ENCODE measurements at regions not wholly inside any gene's neighbourhood (a gene's known extent, or its start where the extent isn't known, plus 50 kb on each side); places are given as distances from the start of the nearest gene placed in this dataset.
A peak's percentile ranks its signal among the peaks of the same experiment; 100 is the strongest.

- Histone ChIP-seq H3K27ac (ENCODE audit: low read depth, low read length) (no peak overlapping the region), H3K4me1 (ENCODE audit: control insufficient read depth, insufficient read depth, low read length) (peaks cover 27% of the 10 kb centered on the region), H3K4me3 (ENCODE audit: low read depth, low read length) (no peak overlapping the region), H3K9me3 (ENCODE audit: control insufficient read depth, insufficient read depth, low read depth, low read length) (no peaks in the 10 kb centered on the region), H3K36me3 (ENCODE audit: control insufficient read depth, insufficient read depth, low read length) (no peaks in the 10 kb centered on the region), H3K9ac (ENCODE audit: low read length) (no peak overlapping the region), H3K27me3 (ENCODE audit: control insufficient read depth, insufficient read depth, low read length) (no peaks in the 10 kb centered on the region)
These were observed 112.2 kb downstream of the DISP1 start for GRCh38 chr1:222927031-222927430.

- H3K9ac ChIP-seq (ENCODE audit: low read length): no peak overlapping the region
- H3K4me1 ChIP-seq (ENCODE audit: control insufficient read depth, insufficient read depth, low read length): peaks cover 27% of the 10 kb centered on the region
- H3K36me3 ChIP-seq (ENCODE audit: control insufficient read depth, insufficient read depth, low read length): no peaks in the 10 kb centered on the region
- no peaks in the 10 kb centered on the region for H3K27me3 ChIP-seq (ENCODE audit: control insufficient read depth, insufficient read depth, low read length)
- no peak overlapping the region for H3K27ac ChIP-seq (ENCODE audit: low read depth, low read length)
- peak overlapping the region; percentile 20; the same call in 1 of the 2 replicates for H3K4me3 ChIP-seq (ENCODE audit: low read depth, low read length)
- no peaks in the 10 kb centered on the region for H3K9me3 ChIP-seq (ENCODE audit: control insufficient read depth, insufficient read depth, low read depth, low read length)
These were observed 113.4 kb downstream of the DISP1 start for GRCh38 chr1:222928212-222928611.

GRCh38 chr1:222930070-222930469, 115.2 kb downstream of the DISP1 start:
- Histone ChIP-seq H3K27ac (ENCODE audit: low read depth, low read length) (no peak overlapping the region), H3K9me3 (ENCODE audit: control insufficient read depth, insufficient read depth, low read depth, low read length) (no peaks in the 10 kb centered on the region), H3K36me3 (ENCODE audit: control insufficient read depth, insufficient read depth, low read length) (no peaks in the 10 kb centered on the region), H3K9ac (ENCODE audit: low read length) (no peak overlapping the region), H3K27me3 (ENCODE audit: control insufficient read depth, insufficient read depth, low read length) (no peaks in the 10 kb centered on the region), H3K4me3 (ENCODE audit: low read depth, low read length) (no peak overlapping the region), H3K4me1 (ENCODE audit: control insufficient read depth, insufficient read depth, low read length) (peaks cover 27% of the 10 kb centered on the region)

- H3K27me3 ChIP-seq (ENCODE audit: control insufficient read depth, insufficient read depth, low read length): no peaks in the 10 kb centered on the region
- peaks cover 21% of the 10 kb centered on the region for H3K4me1 ChIP-seq (ENCODE audit: control insufficient read depth, insufficient read depth, low read length)
- H3K9ac ChIP-seq (ENCODE audit: low read length): no peak overlapping the region
- H3K36me3 ChIP-seq (ENCODE audit: control insufficient read depth, insufficient read depth, low read length): no peaks in the 10 kb centered on the region
- H3K4me3 ChIP-seq (ENCODE audit: low read depth, low read length): no peak overlapping the region
- H3K27ac ChIP-seq (ENCODE audit: low read depth, low read length): no peak overlapping the region
- H3K9me3 ChIP-seq (ENCODE audit: control insufficient read depth, insufficient read depth, low read depth, low read length): no peaks in the 10 kb centered on the region
These were observed 116.2 kb downstream of the DISP1 start for GRCh38 chr1:222931023-222931422.

GRCh38 chr1:222933273-222933672, 118.4 kb downstream of the DISP1 start:
- H3K4me1 ChIP-seq (ENCODE audit: control insufficient read depth, insufficient read depth, low read length): peaks cover 8% of the 10 kb centered on the region; the same call in 1 of the 2 replicates
- H3K9ac ChIP-seq (ENCODE audit: low read length): no peak overlapping the region
- H3K27ac ChIP-seq (ENCODE audit: low read depth, low read length): no peak overlapping the region
- H3K9me3 ChIP-seq (ENCODE audit: control insufficient read depth, insufficient read depth, low read depth, low read length): no peaks in the 10 kb centered on the region
- H3K27me3 ChIP-seq (ENCODE audit: control insufficient read depth, insufficient read depth, low read length): no peaks in the 10 kb centered on the region
- H3K4me3 ChIP-seq (ENCODE audit: low read depth, low read length): no peak overlapping the region
- no peaks in the 10 kb centered on the region for H3K36me3 ChIP-seq (ENCODE audit: control insufficient read depth, insufficient read depth, low read length)

GRCh38 chr1:222935239-222935900, 120.5 kb downstream of the DISP1 start:
- Histone ChIP-seq H3K27me3 (ENCODE audit: control insufficient read depth, insufficient read depth, low read length) (no peaks in the 10 kb centered on the region), H3K9ac (ENCODE audit: low read length) (no peak overlapping the region), H3K27ac (ENCODE audit: low read depth, low read length) (no peak overlapping the region), H3K36me3 (ENCODE audit: control insufficient read depth, insufficient read depth, low read length) (no peaks in the 10 kb centered on the region), H3K9me3 (ENCODE audit: control insufficient read depth, insufficient read depth, low read depth, low read length) (no peaks in the 10 kb centered on the region), H3K4me1 (ENCODE audit: control insufficient read depth, insufficient read depth, low read length) (no peaks in the 10 kb centered on the region; the same call in 1 of the 2 replicates), H3K4me3 (ENCODE audit: low read depth, low read length) (no peak overlapping the region)

- Histone ChIP-seq H3K9ac (ENCODE audit: low read length) (no peak overlapping the region), H3K27me3 (ENCODE audit: control insufficient read depth, insufficient read depth, low read length) (no peaks in the 10 kb centered on the region), H3K4me3 (ENCODE audit: low read depth, low read length) (no peak overlapping the region), H3K27ac (ENCODE audit: low read depth, low read length) (no peak overlapping the region), H3K4me1 (ENCODE audit: control insufficient read depth, insufficient read depth, low read length) (no peaks in the 10 kb centered on the region; the same call in 1 of the 2 replicates), H3K36me3 (ENCODE audit: control insufficient read depth, insufficient read depth, low read length) (no peaks in the 10 kb centered on the region), H3K9me3 (ENCODE audit: control insufficient read depth, insufficient read depth, low read depth, low read length) (no peaks in the 10 kb centered on the region)
These were observed 121.2 kb downstream of the DISP1 start for GRCh38 chr1:222936042-222936441.

GRCh38 chr1:222938986-222939385, 124.1 kb downstream of the DISP1 start:
- no peaks in the 10 kb centered on the region for H3K9me3 ChIP-seq (ENCODE audit: control insufficient read depth, insufficient read depth, low read depth, low read length)
- no peak overlapping the region for H3K9ac ChIP-seq (ENCODE audit: low read length)
- H3K4me3 ChIP-seq (ENCODE audit: low read depth, low read length): no peak overlapping the region
- peaks cover 2% of the 10 kb centered on the region; the same call in 1 of the 2 replicates for H3K36me3 ChIP-seq (ENCODE audit: control insufficient read depth, insufficient read depth, low read length)
- no peak overlapping the region for H3K27ac ChIP-seq (ENCODE audit: low read depth, low read length)
- no peaks in the 10 kb centered on the region for H3K27me3 ChIP-seq (ENCODE audit: control insufficient read depth, insufficient read depth, low read length)
- no peaks in the 10 kb centered on the region for H3K4me1 ChIP-seq (ENCODE audit: control insufficient read depth, insufficient read depth, low read length)

- Histone ChIP-seq H3K36me3 (ENCODE audit: control insufficient read depth, insufficient read depth, low read length) (peaks cover 2% of the 10 kb centered on the region; the same call in 1 of the 2 replicates), H3K4me3 (ENCODE audit: low read depth, low read length) (no peak overlapping the region), H3K9me3 (ENCODE audit: control insufficient read depth, insufficient read depth, low read depth, low read length) (no peaks in the 10 kb centered on the region), H3K9ac (ENCODE audit: low read length) (no peak overlapping the region), H3K27ac (ENCODE audit: low read depth, low read length) (no peak overlapping the region), H3K4me1 (ENCODE audit: control insufficient read depth, insufficient read depth, low read length) (no peaks in the 10 kb centered on the region), H3K27me3 (ENCODE audit: control insufficient read depth, insufficient read depth, low read length) (no peaks in the 10 kb centered on the region)
These were observed 125.3 kb downstream of the DISP1 start for GRCh38 chr1:222940095-222940494.

GRCh38 chr1:222940906-222941305, 126.1 kb downstream of the DISP1 start:
- no peaks in the 10 kb centered on the region for H3K27me3 ChIP-seq (ENCODE audit: control insufficient read depth, insufficient read depth, low read length)
- H3K36me3 ChIP-seq (ENCODE audit: control insufficient read depth, insufficient read depth, low read length): peaks cover 2% of the 10 kb centered on the region; the same call in 1 of the 2 replicates
- H3K4me3 ChIP-seq (ENCODE audit: low read depth, low read length): no peak overlapping the region
- no peaks in the 10 kb centered on the region for H3K9me3 ChIP-seq (ENCODE audit: control insufficient read depth, insufficient read depth, low read depth, low read length)
- H3K4me1 ChIP-seq (ENCODE audit: control insufficient read depth, insufficient read depth, low read length): no peaks in the 10 kb centered on the region
- no peak overlapping the region for H3K27ac ChIP-seq (ENCODE audit: low read depth, low read length)
- H3K9ac ChIP-seq (ENCODE audit: low read length): no peak overlapping the region

- H3K36me3 ChIP-seq (ENCODE audit: control insufficient read depth, insufficient read depth, low read length): peaks cover 2% of the 10 kb centered on the region; the same call in 1 of the 2 replicates
- no peak overlapping the region for H3K9ac ChIP-seq (ENCODE audit: low read length)
- no peaks in the 10 kb centered on the region for H3K27me3 ChIP-seq (ENCODE audit: control insufficient read depth, insufficient read depth, low read length)
- H3K27ac ChIP-seq (ENCODE audit: low read depth, low read length): no peak overlapping the region
- no peak overlapping the region for H3K4me3 ChIP-seq (ENCODE audit: low read depth, low read length)
- no peaks in the 10 kb centered on the region for H3K9me3 ChIP-seq (ENCODE audit: control insufficient read depth, insufficient read depth, low read depth, low read length)
- no peaks in the 10 kb centered on the region for H3K4me1 ChIP-seq (ENCODE audit: control insufficient read depth, insufficient read depth, low read length)
These were observed 126.6 kb downstream of the DISP1 start for GRCh38 chr1:222941425-222941824.

Data from HUES6 (cell line).